GM21367 (cell line): ENCODE measurements at regions not wholly inside any gene's neighbourhood (a gene's known extent, or its start where the extent isn't known, plus 50 kb on each side); places are given as distances from the start of the nearest gene placed in this dataset.
"Not testable (repeated sequence)": the region's sequence is repeated elsewhere in the genome, so short reads cannot be mapped to it uniquely, and the experiment has no call there.

Experiments used
- ATAC-seq: cut with Tn5 transposase; IDR thresholded peaks from one replicate; pipeline ENCODE4 v1.9.1; 2021; ENCODE audit not compliant: unreplicated experiment

DNA sequence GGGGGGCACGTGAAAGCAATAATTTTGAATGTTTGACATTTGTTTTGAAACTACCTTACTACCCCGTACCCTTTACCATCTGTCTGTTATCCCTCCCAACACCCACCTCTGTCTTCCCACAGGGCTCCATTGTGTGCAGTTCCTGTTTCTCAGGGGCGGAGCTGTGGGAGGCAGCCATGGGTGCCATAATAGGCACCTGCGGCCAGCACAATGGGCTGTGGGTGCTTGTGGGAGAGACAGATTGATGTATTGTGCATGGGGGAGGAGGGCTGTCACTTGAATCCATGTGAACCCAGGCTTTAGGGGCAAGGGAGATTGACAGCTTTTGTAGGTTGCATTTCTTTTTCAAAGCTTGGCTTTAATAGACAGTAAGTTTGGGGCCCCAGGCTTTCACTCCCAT, 122.6 kb upstream of the CXorf66 start:
- no peak for ATAC-seq

GRCh38 chrX:140086691-140087090, 121.4 kb upstream of the CXorf66 start:
- ATAC-seq = no peak

- not testable (repeated sequence) for ATAC-seq
Observed at GRCh38 chrX:140074851-140075250, 109.5 kb upstream of the CXorf66 start.

DNA sequence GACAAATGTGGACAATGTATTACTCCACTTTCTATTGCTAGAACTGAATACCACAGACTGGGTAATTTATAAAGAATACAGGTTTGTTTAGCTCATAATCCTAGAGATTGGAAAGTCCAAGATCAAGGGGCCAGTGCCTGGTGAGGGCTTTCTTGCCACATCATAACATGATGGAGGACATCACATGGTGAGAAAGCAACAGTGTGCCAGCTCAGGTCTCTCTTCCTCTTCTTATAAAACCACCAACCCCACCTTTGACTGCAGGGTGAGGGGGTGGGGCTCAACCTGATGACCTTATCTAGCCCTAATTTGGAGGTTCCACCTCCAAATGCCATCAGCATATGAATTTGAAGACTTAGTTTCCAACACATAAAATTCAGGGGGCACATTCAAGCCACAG, 105.7 kb upstream of the CXorf66 start:
- no peak for ATAC-seq

GRCh38 chrX:140065961-140066662, 100.8 kb upstream of the CXorf66 start:
- ATAC-seq = no peak

- no peak for ATAC-seq
Observed at GRCh38 chrX:140064993-140065392, 99.7 kb upstream of the CXorf66 start.

DNA sequence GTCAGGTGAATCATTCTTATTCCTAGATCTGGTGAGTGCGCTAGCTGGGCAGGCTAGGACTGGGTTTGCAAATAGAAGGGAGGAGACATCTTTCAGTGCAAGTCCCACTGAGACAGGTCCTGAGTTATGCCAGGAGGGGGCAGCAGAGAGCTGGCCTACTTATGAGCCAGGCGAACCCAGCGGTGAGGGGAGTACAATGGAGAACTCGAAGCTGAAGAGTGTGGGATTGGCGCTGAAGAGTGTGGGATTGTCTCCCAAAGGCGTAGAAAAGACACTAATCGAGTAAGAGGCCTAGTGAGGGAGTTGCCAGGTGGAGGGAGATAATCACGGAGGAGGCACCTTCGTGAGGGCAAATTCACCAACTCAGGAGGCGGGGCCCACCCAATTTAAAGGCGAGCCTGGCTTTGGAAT, 91.7 kb upstream of the CXorf66 start:
- ATAC-seq = no peak

DNA sequence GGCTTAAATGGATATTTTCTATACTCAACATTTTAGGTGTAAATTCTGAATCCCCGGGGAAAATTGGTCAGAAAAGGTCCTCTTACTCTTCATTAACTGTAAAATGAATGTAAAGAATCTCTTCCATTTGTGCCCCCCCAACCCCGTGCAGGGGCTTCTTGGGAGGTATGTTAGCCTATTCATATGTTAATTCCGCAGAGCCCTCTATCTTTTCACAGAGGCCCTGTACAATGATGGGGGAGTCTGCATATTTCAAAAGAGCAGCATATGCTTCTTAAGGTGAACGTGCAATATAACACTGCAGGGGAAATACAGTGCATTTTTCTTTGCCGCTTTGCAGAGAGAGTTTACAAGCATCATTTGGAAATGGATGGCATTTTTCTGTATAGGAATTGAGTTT, 88.5 kb upstream of the CXorf66 start:
- no peak for ATAC-seq

DNA sequence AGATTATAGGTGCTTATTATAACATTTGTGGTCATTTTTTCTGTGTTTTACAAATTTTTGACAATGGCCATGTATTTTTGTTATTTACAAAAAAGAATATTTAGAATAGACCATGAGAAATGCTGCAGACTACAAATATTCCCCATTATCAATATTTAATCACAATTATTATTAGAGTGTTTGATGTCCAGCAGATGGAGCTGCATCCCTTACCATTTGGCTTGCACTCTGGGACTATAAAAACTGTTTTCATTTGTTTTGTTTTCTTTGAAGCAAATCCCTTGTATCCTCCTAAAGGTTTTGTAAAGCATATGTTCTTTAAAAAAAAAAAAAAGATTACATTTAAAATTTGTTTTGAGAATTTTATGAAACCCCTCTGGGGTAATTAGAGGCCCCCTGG, 85.6 kb upstream of the CXorf66 start:
- no peak for ATAC-seq

GRCh38 chrX:140040386-140040785, 75.1 kb upstream of the CXorf66 start:
- no peak for ATAC-seq

- ATAC-seq = no peak
Observed at GRCh38 chrX:140038842-140039241, 73.5 kb upstream of the CXorf66 start.

DNA sequence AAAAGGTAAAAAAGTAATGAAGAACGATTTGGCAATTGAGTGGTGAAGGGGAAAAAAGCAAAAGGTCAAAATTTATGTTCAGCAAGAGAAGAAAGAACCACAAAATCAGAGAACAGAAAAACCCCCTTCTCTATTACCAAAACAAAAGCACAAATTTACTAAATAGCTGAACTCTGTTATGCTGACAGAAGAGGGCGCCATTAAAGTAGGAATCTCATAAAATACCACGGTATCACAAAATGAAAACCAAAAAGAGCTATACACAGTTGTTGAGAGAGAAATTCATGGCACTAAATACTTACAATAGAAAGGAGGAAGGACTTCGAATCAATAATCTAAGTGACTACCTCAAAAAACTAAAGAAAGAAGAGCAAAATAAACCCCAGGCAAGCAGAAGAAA, 69.6 kb upstream of the CXorf66 start:
- no peak for ATAC-seq

DNA sequence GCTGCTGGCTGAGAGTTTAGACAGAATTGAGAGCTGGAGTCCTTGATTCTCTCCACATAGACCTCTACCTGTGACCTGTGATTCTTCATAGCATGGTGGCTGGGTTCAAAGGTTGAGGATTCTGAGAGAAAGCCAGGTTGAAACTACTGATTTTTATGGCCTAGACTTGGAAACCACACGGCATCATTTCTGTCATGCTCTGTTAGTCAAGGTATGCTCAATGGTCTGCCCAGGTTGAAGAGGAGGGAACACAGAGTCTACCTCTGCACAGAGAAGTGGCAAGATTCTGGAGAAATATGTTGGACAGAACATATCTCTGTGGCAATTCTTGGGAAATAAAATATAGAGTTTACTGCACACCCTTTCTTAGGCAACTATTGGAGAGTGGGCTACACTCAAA, 57.2 kb upstream of the CXorf66 start:
- no peak for ATAC-seq

DNA sequence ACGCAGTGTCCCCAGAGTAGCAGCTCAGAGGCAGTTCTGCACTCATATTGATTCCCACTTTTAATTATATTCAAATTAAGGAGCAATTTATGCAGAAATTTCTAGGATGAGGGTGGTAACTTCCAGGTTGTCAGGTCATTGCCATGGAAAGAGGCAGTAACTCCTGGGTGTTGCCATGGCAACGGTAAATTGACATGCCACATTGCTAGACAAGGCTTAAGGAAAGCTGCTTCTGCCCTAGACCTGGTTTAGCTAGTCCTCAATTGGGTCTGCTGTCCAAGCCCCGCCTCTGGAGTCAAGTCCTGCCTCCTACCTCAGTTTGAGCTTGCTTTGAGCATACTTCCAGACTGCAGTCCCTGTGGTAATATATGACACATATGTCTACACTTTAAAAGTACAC, 53.8 kb upstream of the CXorf66 start:
- not testable (repeated sequence) for ATAC-seq
